H1 (cell line): ENCODE measurements at regions not wholly inside any gene's neighbourhood (a gene's known extent, or its start where the extent isn't known, plus 50 kb on each side); places are given as distances from the start of the nearest gene placed in this dataset.

ENCODE experiments used
- CTCF ChIA-PET: fragments of 300-600 bp; sonication (Branson Sonifier 250); formaldehyde crosslinking; loops from one replicate; lab custom pipeline; 2021; ENCODE audit not compliant: partially characterized antibody; lab: Charles Lee
- POLR2A ChIA-PET: fragments of 300-600 bp; sonication (Branson Sonifier 250); formaldehyde crosslinking; loops from one replicate; lab custom pipeline; 2021; ENCODE audit warnings: inconsistent platforms; ENCODE audit not compliant: partially characterized antibody; lab: Charles Lee
- DNase-seq, 2 experiments: peaks; one replicate each; pipeline versions ENCODE4 v3.0.0 to v3.0.0-alpha.2; 2010 to 2022; ENCODE audit warnings: low spot score in 2 of 2, low read depth in 1 of 2, mixed read lengths in 1 of 2
- FAIRE-seq: peaks from 2 replicates; lab custom pipeline; 2011; peaks lifted over from hg19 to GRCh38; lab: Jason Lieb, UNC
- H2AFZ ChIP-seq: 2 replicates; pipeline ENCODE4 v1.8.1; 2012; ENCODE audit warnings: low read length, inconsistent platforms
- H2AK5ac ChIP-seq: 2 replicates; pipeline ENCODE4 v1.6.1; 2013; ENCODE audit warnings: low read depth, low read length
- H2BK120ac ChIP-seq: replicated peaks from 2 replicates; pipeline ENCODE3; 2013; ENCODE audit warnings: low read depth, low read length, inconsistent platforms
- H2BK12ac ChIP-seq: 2 replicates; pipeline ENCODE4 v1.6.1; 2013; ENCODE audit warnings: low read depth, low read length
- H2BK15ac ChIP-seq: 2 replicates; pipeline ENCODE4 v1.6.1; 2013; ENCODE audit warnings: low read length
- H2BK20ac ChIP-seq: 2 replicates; pipeline ENCODE4 v1.6.1; 2013; ENCODE audit warnings: low read length
- H2BK5ac ChIP-seq: 2 replicates; pipeline ENCODE4 v1.6.1; 2013; ENCODE audit warnings: low read depth, low read length
- H3K14ac ChIP-seq: 2 replicates; pipeline ENCODE4 v1.6.1; 2013; ENCODE audit warnings: inconsistent platforms; ENCODE audit not compliant: insufficient read length
- H3K18ac ChIP-seq: 2 replicates; pipeline ENCODE4 v1.6.1; 2013; ENCODE audit warnings: low read length; ENCODE audit errors: extremely low read depth
- H3K23ac ChIP-seq: 2 replicates; pipeline ENCODE4 v1.6.1; 2013; ENCODE audit warnings: inconsistent platforms; ENCODE audit not compliant: insufficient read length
- H3K23me2 ChIP-seq: 2 replicates; pipeline ENCODE4 v1.6.1; 2013; ENCODE audit warnings: low read depth, low read length
- H3K27ac ChIP-seq: 2 replicates; pipeline ENCODE4 v1.6.1; 2011; ENCODE audit warnings: low read depth, low read length, inconsistent platforms
- H3K27me3 ChIP-seq, 4 experiments: replicated peaks in 1 of 4; 1 replicate in 1 of 4; 2 replicates in 3 of 4; pipeline versions ENCODE4 v1.6.1 to v1.8.1; 2011 to 2013; ENCODE audit warnings: low read length in 3 of 4, mild to moderate bottlenecking in 3 of 4, inconsistent platforms in 2 of 4, mixed read lengths in 2 of 4, moderate library complexity in 1 of 4; ENCODE audit not compliant: control insufficient read depth in 3 of 4, insufficient read depth in 3 of 4; ENCODE audit errors: extremely low read depth in 1 of 4
- H3K36me3 ChIP-seq, 4 experiments: 2 replicates each; pipeline versions ENCODE4 v1.6.1 to v1.8.1; 2011 to 2013; ENCODE audit warnings: mild to moderate bottlenecking in 4 of 4, low read length in 3 of 4, moderate library complexity in 2 of 4, control low read depth in 1 of 4, inconsistent platforms in 1 of 4; ENCODE audit not compliant: insufficient read depth in 4 of 4, control insufficient read depth in 2 of 4
- H3K4ac ChIP-seq: replicated peaks from 2 replicates; pipeline ENCODE3; 2013; ENCODE audit warnings: low read length, low read depth, mixed read lengths, inconsistent platforms; ENCODE audit not compliant: insufficient read length
- H3K4me1 ChIP-seq, 4 experiments: replicated peaks in 1 of 4; 1 replicate in 1 of 4; 2 replicates in 3 of 4; pipeline versions ENCODE4 v1.6.1 to v1.8.1; 2011 to 2013; ENCODE audit warnings: low read length in 3 of 4, inconsistent platforms in 2 of 4, mixed read lengths in 1 of 4; ENCODE audit not compliant: insufficient read depth in 4 of 4, control insufficient read depth in 3 of 4
- H3K4me2 ChIP-seq, 2 experiments: 2 replicates each; pipeline versions ENCODE4 v1.6.1 to v1.8.1; 2011 to 2013; ENCODE audit warnings: low read depth in 2 of 2, low read length in 2 of 2, control low read depth in 1 of 2, inconsistent platforms in 1 of 2, mild to moderate bottlenecking in 1 of 2; ENCODE audit not compliant: insufficient read depth in 1 of 2
- H3K4me3 ChIP-seq, 4 experiments: fragments of 200-600, 300-600 bp in 1 of 4; sonication (generic), shearing (Covaris generic), sonication (Bioruptor Twin) in 1 of 4; 2 replicates each; pipeline versions ENCODE4 v1.5.1 to v1.8.1; 2011 to 2016; ENCODE audit warnings: low read length in 4 of 4, low read depth in 3 of 4, control low read depth in 2 of 4, inconsistent platforms in 2 of 4, mild to moderate bottlenecking in 2 of 4, mixed read lengths in 1 of 4, moderate library complexity in 1 of 4; ENCODE audit not compliant: insufficient read depth in 2 of 4; ENCODE audit errors: extremely low read depth in 1 of 4
- H3K56ac ChIP-seq: replicated peaks from 2 replicates; pipeline ENCODE3; 2013; ENCODE audit warnings: low read depth, mild to moderate bottlenecking, mixed read lengths, low read length, inconsistent platforms; ENCODE audit not compliant: insufficient read length
- H3K79me1 ChIP-seq: 2 replicates; pipeline ENCODE4 v1.6.1; 2013; ENCODE audit warnings: low read depth, low read length, control low read depth
- H3K79me2 ChIP-seq, 2 experiments: 2 replicates each; pipeline versions ENCODE4 v1.6.1 to v1.8.1; 2012 to 2013; ENCODE audit warnings: low read length in 2 of 2, mild to moderate bottlenecking in 2 of 2, inconsistent platforms in 1 of 2; ENCODE audit not compliant: insufficient read depth in 2 of 2, control insufficient read depth in 1 of 2
- H3K9ac ChIP-seq, 4 experiments: replicated peaks in 1 of 4; 1 replicate in 1 of 4; 2 replicates in 3 of 4; pipeline versions ENCODE4 v1.6.1 to v1.8.1; 2011 to 2013; ENCODE audit warnings: low read depth in 3 of 4, low read length in 3 of 4, control low read depth in 2 of 4, mild to moderate bottlenecking in 2 of 4, moderate library complexity in 2 of 4, inconsistent platforms in 1 of 4; ENCODE audit errors: extremely low read depth in 1 of 4
- H3K9me3 ChIP-seq, 2 experiments: 2 replicates each; pipeline versions ENCODE4 v1.6.1 to v1.8.1; 2012 to 2013; ENCODE audit warnings: mild to moderate bottlenecking in 2 of 2, moderate library complexity in 2 of 2, control low read depth in 1 of 2, inconsistent platforms in 1 of 2, low read depth in 1 of 2, low read length in 1 of 2, mixed read lengths in 1 of 2; ENCODE audit not compliant: insufficient read depth in 2 of 2
- H4K20me1 ChIP-seq, 2 experiments: replicated peaks in 1 of 2; 2 replicates each; pipeline versions ENCODE3 to v1.8.1; 2011 to 2013; ENCODE audit warnings: inconsistent platforms in 2 of 2, low read length in 2 of 2, mild to moderate bottlenecking in 1 of 2; ENCODE audit not compliant: insufficient read depth in 2 of 2, control insufficient read depth in 1 of 2
- H4K5ac ChIP-seq: 2 replicates; pipeline ENCODE4 v1.6.1; 2013; ENCODE audit warnings: low read length, low read depth, mixed read lengths, inconsistent platforms; ENCODE audit not compliant: insufficient read length
- H4K8ac ChIP-seq: 2 replicates; pipeline ENCODE4 v1.8.0; 2013; ENCODE audit warnings: mild to moderate bottlenecking, moderate library complexity, low read length, inconsistent platforms; ENCODE audit not compliant: insufficient read depth; ENCODE audit errors: extremely low read depth
- H4K91ac ChIP-seq: replicated peaks from 2 replicates; pipeline ENCODE3; 2013; ENCODE audit warnings: low read length, mixed read lengths, inconsistent platforms; ENCODE audit not compliant: insufficient read length
- CEBPB ChIP-seq: IDR thresholded peaks from 2 replicates; pipeline ENCODE4 v1.6.1; 2012; ENCODE audit warnings: low read depth, low read length
- CHD2 ChIP-seq: IDR thresholded peaks from 2 replicates; pipeline ENCODE4 v1.6.1; 2012; ENCODE audit warnings: low read length, improper control_type of control experiment
- GTF2F1 ChIP-seq: IDR thresholded peaks from 2 replicates; pipeline ENCODE4 v1.6.1; 2012; ENCODE audit warnings: low read depth, low read length, improper control_type of control experiment, borderline replicate concordance
- HDAC2 ChIP-seq, 2 experiments: fragments of 300-600 bp in 1 of 2; sonication (generic) in 1 of 2; IDR thresholded peaks; 2 replicates each; pipeline ENCODE4 v1.6.1; 2011 to 2012; ENCODE audit warnings: low read depth in 2 of 2, low read length in 2 of 2, mild to moderate bottlenecking in 2 of 2, moderate library complexity in 2 of 2, borderline replicate concordance in 1 of 2, inconsistent platforms in 1 of 2
- RNF2 ChIP-seq: fragments of 200-900, 300-1000 bp; sonication (generic); IDR thresholded peaks from 2 replicates; pipeline ENCODE4 v1.7.1; 2016; ENCODE audit warnings: borderline replicate concordance, low read depth, mild to moderate bottlenecking, antibody characterized with exemption, low read length; ENCODE audit not compliant: poor library complexity, severe bottlenecking; ENCODE audit errors: missing control alignments
- YY1 ChIP-seq: IDR thresholded peaks from 2 replicates; pipeline ENCODE4 v1.6.1; 2011; ENCODE audit warnings: low read depth, mild to moderate bottlenecking, low read length
- ZNF274 ChIP-seq: IDR thresholded peaks from 2 replicates; pipeline ENCODE4 v1.7.0; 2012; ENCODE audit warnings: low read length, borderline replicate concordance; ENCODE audit errors: extremely low read depth
- WGBS, 2 experiments: shearing (Covaris generic) in 1 of 2; methylation state at CpG; one replicate each; pipeline versions ENCODE4 v1.1.6 to v1.1.7; 2013 to 2015; ENCODE audit warnings: low lambda C conversion rate in 2 of 2, mixed read lengths in 2 of 2, inconsistent platforms in 1 of 2, low coverage in 1 of 2, missing lambda C conversion rate in 1 of 2; ENCODE audit not compliant: insufficient replicate concordance in 2 of 2, insufficient coverage in 1 of 2, insufficient read length in 1 of 2; ENCODE audit errors: extremely low coverage in 1 of 2, missing lambda C conversion rate in 1 of 2; 5-methylcytosine and 5-hydroxymethylcytosine counted together
- TF ChIP-seq, protein P1 (sequence below): IDR thresholded peaks from 2 replicates; pipeline ENCODE4 v1.6.1; 2011; ENCODE audit warnings: low read length, improper control_type of control experiment
- TF ChIP-seq, protein P2 (sequence below): IDR thresholded peaks from 2 replicates; pipeline ENCODE4 v1.6.1; 2012; ENCODE audit warnings: low read length, inconsistent platforms

DNA sequence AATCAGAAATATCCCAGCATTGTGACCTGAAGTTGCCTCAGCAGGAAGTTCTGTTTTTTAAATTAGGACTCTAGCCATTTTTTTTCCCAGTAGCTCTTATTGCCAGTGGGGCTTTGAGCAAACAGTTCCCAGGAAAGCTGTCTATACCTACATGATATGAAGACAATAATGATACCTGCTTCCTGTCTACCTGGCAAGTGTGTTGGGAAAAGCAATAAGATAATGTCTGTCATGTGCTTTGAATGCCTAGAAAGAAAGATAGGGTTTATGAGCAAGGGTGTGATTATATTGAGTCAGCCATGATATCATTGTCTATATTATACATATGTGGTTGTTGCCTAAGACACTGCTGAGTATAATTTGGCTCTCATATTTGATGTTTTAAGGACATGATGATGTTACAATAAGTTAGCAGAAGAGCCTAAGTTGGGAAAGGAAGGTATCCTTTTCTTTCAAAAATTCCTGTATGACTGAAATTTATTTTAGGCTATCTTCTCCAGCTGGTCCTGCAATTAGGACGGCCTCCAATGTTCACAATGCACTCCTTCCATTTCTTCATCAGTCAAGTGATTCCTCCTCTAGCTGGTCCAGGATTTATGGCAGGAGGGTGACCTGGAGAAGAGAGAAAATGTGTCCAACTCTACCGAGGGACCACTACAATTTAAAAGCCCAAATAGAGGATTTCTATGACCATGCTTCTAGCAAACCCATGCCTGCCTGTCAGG is 99.6 kb upstream of the CDC42BPA start:
- H4K91ac ChIP-seq, result no peak overlapping the region
- FAIRE-seq, result no peak
- H3K9me3 ChIP-seq, result no peaks in the 10 kb centered on the region
- H2BK5ac ChIP-seq, result no peak overlapping the region
- H2BK12ac ChIP-seq, result no peak overlapping the region
- H3K4me1 ChIP-seq, result no peaks in the 10 kb centered on the region
- no peak for DNase-seq
- H3K23ac ChIP-seq, result no peak overlapping the region
- H2BK120ac ChIP-seq, result no peak overlapping the region
- no peak overlapping the region for H3K4me3 ChIP-seq
- no peak overlapping the region for H2BK15ac ChIP-seq
- H3K4me2 ChIP-seq, result no peak overlapping the region
- WGBS, 2 experiments, result 85% methylated on average over 2 of the region's 2 CpGs; no CpG with 5 or more reads in 1 of the 2 experiments
- no peaks in the 10 kb centered on the region for H3K23me2 ChIP-seq
- no peak overlapping the region for H3K14ac ChIP-seq
- no peaks in the 10 kb centered on the region for H3K27me3 ChIP-seq
- H2BK20ac ChIP-seq, result no peak overlapping the region
- no peak overlapping the region for H3K56ac ChIP-seq
- no peak overlapping the region for H3K9ac ChIP-seq
- CTCF ChIA-PET, result interaction anchor here (1.7 kb wide), 1 partner anchor 13 kb away, joined by 3 read pairs; no protein-coding TSS in a partner anchor
- H3K4ac ChIP-seq, result no peak overlapping the region
- no peak overlapping the region for H2AK5ac ChIP-seq
- H3K79me1 ChIP-seq, result no peaks in the 10 kb centered on the region
- no peak overlapping the region for H4K8ac ChIP-seq
- H3K18ac ChIP-seq, result no peak overlapping the region
- H2AFZ ChIP-seq, result no peak overlapping the region
- H3K27ac ChIP-seq, result no peak overlapping the region
- H4K20me1 ChIP-seq, result no peaks in the 10 kb centered on the region
- H3K79me2 ChIP-seq, result no peaks in the 10 kb centered on the region
- no peak overlapping the region for H4K5ac ChIP-seq
- POLR2A ChIA-PET, result no interaction called here
- H3K36me3 ChIP-seq, result no peaks in the 10 kb centered on the region
- TF ChIP-seq HDAC2 (IDR thresholded peaks at IDR 0.05; ENCODE audit: borderline replicate concordance in 1 of 2, low read depth in 2 of 2, low read length in 2 of 2), result no peak
- no peak for TF ChIP-seq CHD2
- TF ChIP-seq RNF2, result no peak
- TF ChIP-seq, protein P1, sequence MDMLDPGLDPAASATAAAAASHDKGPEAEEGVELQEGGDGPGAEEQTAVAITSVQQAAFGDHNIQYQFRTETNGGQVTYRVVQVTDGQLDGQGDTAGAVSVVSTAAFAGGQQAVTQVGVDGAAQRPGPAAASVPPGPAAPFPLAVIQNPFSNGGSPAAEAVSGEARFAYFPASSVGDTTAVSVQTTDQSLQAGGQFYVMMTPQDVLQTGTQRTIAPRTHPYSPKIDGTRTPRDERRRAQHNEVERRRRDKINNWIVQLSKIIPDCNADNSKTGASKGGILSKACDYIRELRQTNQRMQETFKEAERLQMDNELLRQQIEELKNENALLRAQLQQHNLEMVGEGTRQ, result no peak
- TF ChIP-seq YY1, result no peak
- TF ChIP-seq ZNF274, result no peak
- TF ChIP-seq GTF2F1, result no peak
- TF ChIP-seq CEBPB, result no peak
- TF ChIP-seq, protein P2, sequence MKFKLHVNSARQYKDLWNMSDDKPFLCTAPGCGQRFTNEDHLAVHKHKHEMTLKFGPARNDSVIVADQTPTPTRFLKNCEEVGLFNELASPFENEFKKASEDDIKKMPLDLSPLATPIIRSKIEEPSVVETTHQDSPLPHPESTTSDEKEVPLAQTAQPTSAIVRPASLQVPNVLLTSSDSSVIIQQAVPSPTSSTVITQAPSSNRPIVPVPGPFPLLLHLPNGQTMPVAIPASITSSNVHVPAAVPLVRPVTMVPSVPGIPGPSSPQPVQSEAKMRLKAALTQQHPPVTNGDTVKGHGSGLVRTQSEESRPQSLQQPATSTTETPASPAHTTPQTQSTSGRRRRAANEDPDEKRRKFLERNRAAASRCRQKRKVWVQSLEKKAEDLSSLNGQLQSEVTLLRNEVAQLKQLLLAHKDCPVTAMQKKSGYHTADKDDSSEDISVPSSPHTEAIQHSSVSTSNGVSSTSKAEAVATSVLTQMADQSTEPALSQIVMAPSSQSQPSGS, result no peak
